Calu3 (cell line): ENCODE measurements at regions not wholly inside any gene's neighbourhood (a gene's known extent, or its start where the extent isn't known, plus 50 kb on each side); places are given as distances from the start of the nearest gene placed in this dataset.

Source experiments
- BruUV-seq: library from RNA; stranded (reverse); fragments of 400-500 nt; replicated peaks from 2 replicates; lab custom pipeline; 2021; lab: Mats Ljungman, UMichigan
- CTCF ChIA-PET: fragments of 300-600 bp; sonication (Branson Sonifier 250); formaldehyde crosslinking; loops from one replicate; lab custom pipeline; 2022; ENCODE audit warnings: antibody characterized with exemption; lab: Charles Lee
- DNase-seq: peaks from one replicate; pipeline ENCODE4 v3.0.0; 2022
- H3K27ac Mint-ChIP-seq: one replicate; pipeline ENCODE4 v1.8.0; 2022; ENCODE audit warnings: mixed read lengths; ENCODE audit not compliant: unreplicated experiment
- H3K27me3 Mint-ChIP-seq: one replicate; pipeline ENCODE4 v1.8.0; 2022; ENCODE audit warnings: mixed read lengths; ENCODE audit not compliant: unreplicated experiment
- H3K36me3 Mint-ChIP-seq: one replicate; pipeline ENCODE4 v1.8.0; 2022; ENCODE audit warnings: mild to moderate bottlenecking, moderate library complexity, mixed read lengths; ENCODE audit not compliant: insufficient read depth, unreplicated experiment
- H3K4me1 Mint-ChIP-seq: one replicate; pipeline ENCODE4 v1.8.0; 2022; ENCODE audit warnings: mild to moderate bottlenecking, low read depth, mixed read lengths; ENCODE audit not compliant: unreplicated experiment
- H3K4me3 Mint-ChIP-seq: one replicate; pipeline ENCODE4 v1.8.0; 2022; ENCODE audit warnings: mild to moderate bottlenecking, low read depth, moderate library complexity, mixed read lengths; ENCODE audit not compliant: unreplicated experiment
- H3K9me3 Mint-ChIP-seq: one replicate; pipeline ENCODE4 v1.8.0; 2022; ENCODE audit warnings: low read depth, mixed read lengths; ENCODE audit not compliant: unreplicated experiment
- intact Hi-C: fragments of 100-400 bp; cut with micrococcal nuclease; formaldehyde crosslinking; loops from one replicate; pipeline ENCODE4 v1.10.0; 2022; ENCODE audit not compliant: unreplicated experiment
- TF ChIP-seq, protein P1 (sequence below): fragments of 200-600 bp; IDR thresholded peaks from one replicate; pipeline ENCODE4 v1.8.0; 2022; ENCODE audit warnings: antibody characterized with exemption; ENCODE audit not compliant: unreplicated experiment

DNA sequence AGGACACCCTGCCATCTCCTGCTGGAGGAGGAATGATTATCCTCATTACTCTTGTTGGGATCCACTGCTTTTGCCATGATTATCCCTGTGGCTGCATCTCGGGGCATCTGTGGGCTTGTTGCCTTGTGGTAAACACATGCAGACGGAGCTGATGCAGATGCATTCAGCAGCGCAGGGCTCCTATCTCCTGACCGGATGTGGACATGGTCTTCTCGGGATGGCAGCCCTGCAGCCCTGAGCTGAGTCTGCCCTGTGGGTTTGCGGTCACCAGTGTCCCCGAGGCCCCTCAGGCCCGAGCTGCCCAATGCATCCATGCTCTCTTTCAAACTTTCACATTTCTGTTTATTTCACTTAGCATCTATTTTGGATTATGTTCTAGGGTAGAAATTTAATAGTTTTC lies 250.4 kb upstream of the IRX1 start:
- CTCF ChIA-PET = no interaction called here
- no peaks in the 10 kb centered on the region for H3K27me3 Mint-ChIP-seq
- no peaks in the 10 kb centered on the region for H3K36me3 Mint-ChIP-seq
- H3K4me1 Mint-ChIP-seq = no peaks in the 10 kb centered on the region
- TF ChIP-seq, protein P1, sequence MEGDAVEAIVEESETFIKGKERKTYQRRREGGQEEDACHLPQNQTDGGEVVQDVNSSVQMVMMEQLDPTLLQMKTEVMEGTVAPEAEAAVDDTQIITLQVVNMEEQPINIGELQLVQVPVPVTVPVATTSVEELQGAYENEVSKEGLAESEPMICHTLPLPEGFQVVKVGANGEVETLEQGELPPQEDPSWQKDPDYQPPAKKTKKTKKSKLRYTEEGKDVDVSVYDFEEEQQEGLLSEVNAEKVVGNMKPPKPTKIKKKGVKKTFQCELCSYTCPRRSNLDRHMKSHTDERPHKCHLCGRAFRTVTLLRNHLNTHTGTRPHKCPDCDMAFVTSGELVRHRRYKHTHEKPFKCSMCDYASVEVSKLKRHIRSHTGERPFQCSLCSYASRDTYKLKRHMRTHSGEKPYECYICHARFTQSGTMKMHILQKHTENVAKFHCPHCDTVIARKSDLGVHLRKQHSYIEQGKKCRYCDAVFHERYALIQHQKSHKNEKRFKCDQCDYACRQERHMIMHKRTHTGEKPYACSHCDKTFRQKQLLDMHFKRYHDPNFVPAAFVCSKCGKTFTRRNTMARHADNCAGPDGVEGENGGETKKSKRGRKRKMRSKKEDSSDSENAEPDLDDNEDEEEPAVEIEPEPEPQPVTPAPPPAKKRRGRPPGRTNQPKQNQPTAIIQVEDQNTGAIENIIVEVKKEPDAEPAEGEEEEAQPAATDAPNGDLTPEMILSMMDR = no peak
- intact Hi-C loops = no loop called here
- no TSS peak for BruUV-seq
- DNase-seq = no peak
- H3K9me3 Mint-ChIP-seq = peaks cover 10% of the 10 kb centered on the region
- no peak overlapping the region for H3K4me3 Mint-ChIP-seq
- no peak overlapping the region for H3K27ac Mint-ChIP-seq

DNA sequence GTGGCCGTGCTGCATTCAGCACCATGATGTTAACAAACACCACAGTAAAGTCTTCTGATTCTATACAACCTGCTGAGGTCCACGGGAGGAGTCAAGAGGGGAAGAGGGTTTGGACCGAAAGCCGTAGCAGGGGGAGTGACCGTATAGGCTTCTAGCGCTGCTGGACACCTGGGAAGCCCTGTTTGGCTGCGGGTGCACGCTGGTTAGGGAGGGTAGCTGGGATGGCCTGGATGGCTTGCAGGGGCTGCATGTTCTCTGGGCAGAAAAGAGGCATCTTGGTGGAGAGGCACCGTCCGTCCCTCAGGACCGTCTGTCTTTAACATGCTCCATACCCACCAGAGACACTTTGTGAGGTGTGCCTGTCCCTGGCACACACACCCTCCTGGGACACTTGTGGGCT lies 251.0 kb upstream of the IRX1 start:
- peaks cover 5% of the 10 kb centered on the region for H3K9me3 Mint-ChIP-seq
- intact Hi-C loops = no loop called here
- H3K4me1 Mint-ChIP-seq = no peaks in the 10 kb centered on the region
- no TSS peak for BruUV-seq
- H3K27ac Mint-ChIP-seq = no peak overlapping the region
- no peaks in the 10 kb centered on the region for H3K36me3 Mint-ChIP-seq
- DNase-seq = no peak
- no peak overlapping the region for H3K4me3 Mint-ChIP-seq
- no peaks in the 10 kb centered on the region for H3K27me3 Mint-ChIP-seq
- TF ChIP-seq, protein P1 = no peak
- CTCF ChIA-PET = no interaction called here

DNA sequence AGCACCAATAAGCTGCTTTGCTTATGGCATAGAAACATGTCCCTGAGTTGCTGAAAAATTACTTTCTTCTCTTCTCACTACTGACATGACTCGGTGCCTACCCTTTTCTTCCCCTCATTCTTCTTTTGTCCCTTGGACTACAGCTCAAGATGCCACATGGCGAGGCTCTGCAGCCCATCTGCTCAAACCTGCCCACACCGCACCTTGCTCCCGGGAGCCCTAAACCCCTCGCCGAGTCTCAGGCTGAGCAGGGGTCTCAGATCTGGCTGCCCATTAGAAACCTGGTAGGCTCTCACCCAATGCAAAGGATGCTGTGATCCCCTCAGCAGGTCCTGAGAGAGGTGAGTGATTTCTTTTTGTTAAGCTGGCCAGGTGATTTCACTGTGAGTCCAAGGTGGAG lies 251.7 kb upstream of the IRX1 start:
- H3K9me3 Mint-ChIP-seq = peaks cover 5% of the 10 kb centered on the region
- DNase-seq = no peak
- intact Hi-C loops = no loop called here
- no peaks in the 10 kb centered on the region for H3K4me1 Mint-ChIP-seq
- H3K36me3 Mint-ChIP-seq = no peaks in the 10 kb centered on the region
- CTCF ChIA-PET = no interaction called here
- no peak overlapping the region for H3K27ac Mint-ChIP-seq
- TF ChIP-seq, protein P1 = no peak
- BruUV-seq = no TSS peak
- no peaks in the 10 kb centered on the region for H3K27me3 Mint-ChIP-seq
- no peak overlapping the region for H3K4me3 Mint-ChIP-seq

DNA sequence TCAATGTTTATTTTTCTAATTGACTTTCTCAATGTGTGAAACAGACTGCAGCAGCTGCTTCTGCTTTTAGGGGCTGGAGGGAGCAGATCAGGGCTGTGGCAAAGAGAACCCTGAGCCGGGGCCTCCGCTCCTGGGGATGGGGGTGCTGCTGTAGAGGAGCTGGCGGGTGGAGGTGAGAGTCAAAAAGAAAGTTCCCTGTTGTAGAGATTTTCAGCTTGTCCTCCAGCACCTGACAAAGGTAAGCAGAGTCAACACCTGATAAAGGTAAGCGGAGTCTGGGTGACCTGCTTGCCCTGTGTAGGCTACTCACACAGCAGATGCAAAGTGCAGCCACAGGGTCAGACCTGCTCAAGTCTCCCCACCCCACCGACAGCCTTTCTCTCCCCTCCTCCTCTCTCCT lies 252.4 kb upstream of the IRX1 start:
- DNase-seq = no peak
- Mint-ChIP-seq H3K9me3 (peaks cover 5% of the 10 kb centered on the region), H3K4me3 (no peak overlapping the region), H3K27ac (no peak overlapping the region), H3K36me3 (no peaks in the 10 kb centered on the region), H3K4me1 (no peaks in the 10 kb centered on the region), H3K27me3 (no peaks in the 10 kb centered on the region)
- TF ChIP-seq, protein P1 = no peak
- intact Hi-C loops = no loop called here
- CTCF ChIA-PET = no interaction called here
- no TSS peak for BruUV-seq
